ENCODE measurements at regions not wholly inside any gene's neighbourhood (a gene's known extent, or its start where the extent isn't known, plus 50 kb on each side); places are given as distances from the start of the nearest gene placed in this dataset.
"Not testable (repeated sequence)": the region's sequence is repeated elsewhere in the genome, so short reads cannot be mapped to it uniquely, and the experiment has no call there.

DNA sequence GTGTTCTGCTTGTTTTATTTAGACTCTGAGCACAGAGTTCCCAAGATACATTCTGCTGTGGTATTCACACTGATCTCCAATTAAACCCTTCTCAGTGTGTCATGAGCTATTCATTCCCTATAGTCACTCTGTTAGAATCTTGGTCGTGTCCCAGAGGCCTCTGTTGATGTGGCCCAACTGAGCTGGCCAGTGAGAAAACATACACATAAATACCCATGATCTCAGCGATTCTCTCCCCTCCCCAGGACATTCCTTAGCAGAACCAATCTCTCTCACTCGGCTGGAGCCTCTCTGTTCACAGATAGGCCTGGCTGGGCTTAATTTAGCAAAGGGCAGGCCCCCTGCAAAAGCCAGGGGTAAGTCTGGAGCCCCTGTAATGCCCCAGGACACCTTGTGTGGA lies 109.6 kb upstream of the NBPF9 start:
- TF ChIP-seq POLR2AphosphoS5, POLR2A, EP300 (IDR thresholded peaks at IDR 0.05): not testable (repeated sequence)
- TF ChIP-seq, protein P1, sequence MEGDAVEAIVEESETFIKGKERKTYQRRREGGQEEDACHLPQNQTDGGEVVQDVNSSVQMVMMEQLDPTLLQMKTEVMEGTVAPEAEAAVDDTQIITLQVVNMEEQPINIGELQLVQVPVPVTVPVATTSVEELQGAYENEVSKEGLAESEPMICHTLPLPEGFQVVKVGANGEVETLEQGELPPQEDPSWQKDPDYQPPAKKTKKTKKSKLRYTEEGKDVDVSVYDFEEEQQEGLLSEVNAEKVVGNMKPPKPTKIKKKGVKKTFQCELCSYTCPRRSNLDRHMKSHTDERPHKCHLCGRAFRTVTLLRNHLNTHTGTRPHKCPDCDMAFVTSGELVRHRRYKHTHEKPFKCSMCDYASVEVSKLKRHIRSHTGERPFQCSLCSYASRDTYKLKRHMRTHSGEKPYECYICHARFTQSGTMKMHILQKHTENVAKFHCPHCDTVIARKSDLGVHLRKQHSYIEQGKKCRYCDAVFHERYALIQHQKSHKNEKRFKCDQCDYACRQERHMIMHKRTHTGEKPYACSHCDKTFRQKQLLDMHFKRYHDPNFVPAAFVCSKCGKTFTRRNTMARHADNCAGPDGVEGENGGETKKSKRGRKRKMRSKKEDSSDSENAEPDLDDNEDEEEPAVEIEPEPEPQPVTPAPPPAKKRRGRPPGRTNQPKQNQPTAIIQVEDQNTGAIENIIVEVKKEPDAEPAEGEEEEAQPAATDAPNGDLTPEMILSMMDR (IDR thresholded peaks at IDR 0.05), result not testable (repeated sequence)
